Neuronal stem cell (in vitro differentiated cells): ENCODE measurements at regions not wholly inside any gene's neighbourhood (a gene's known extent, or its start where the extent isn't known, plus 50 kb on each side); places are given as distances from the start of the nearest gene placed in this dataset.

ENCODE experiments used
- DNase-seq: peaks from one replicate; pipeline ENCODE4 v3.0.0-alpha.2; 2013; ENCODE audit warnings: low spot score
- H2AFZ ChIP-seq: one replicate; pipeline ENCODE4 v1.6.1; 2013; ENCODE audit warnings: mild to moderate bottlenecking, low read length, inconsistent platforms
- H2AK5ac ChIP-seq: 2 replicates; pipeline ENCODE4 v1.6.1; 2013; ENCODE audit warnings: low read depth, mild to moderate bottlenecking, inconsistent platforms, low read length, moderate library complexity, mixed read lengths
- H2BK120ac ChIP-seq: 2 replicates; pipeline ENCODE4 v1.6.1; 2013; ENCODE audit warnings: low read depth, mild to moderate bottlenecking, inconsistent platforms, low read length, moderate library complexity, mixed read lengths
- H2BK12ac ChIP-seq: one replicate; pipeline ENCODE4 v1.6.1; 2013; ENCODE audit warnings: low read length, inconsistent platforms
- H2BK15ac ChIP-seq: 2 replicates; pipeline ENCODE4 v1.6.1; 2013; ENCODE audit warnings: mild to moderate bottlenecking, low read length, inconsistent platforms, mixed read lengths
- H2BK5ac ChIP-seq: one replicate; pipeline ENCODE4 v1.6.1; 2013; ENCODE audit warnings: inconsistent platforms, mild to moderate bottlenecking, low read length, moderate library complexity
- H3K14ac ChIP-seq: one replicate; pipeline ENCODE4 v1.6.1; 2013; ENCODE audit warnings: low read length, inconsistent platforms
- H3K18ac ChIP-seq: 2 replicates; pipeline ENCODE4 v1.6.1; 2013; ENCODE audit warnings: low read length, inconsistent platforms
- H3K23ac ChIP-seq: 2 replicates; pipeline ENCODE4 v1.6.1; 2013; ENCODE audit warnings: low read depth, mild to moderate bottlenecking, mixed read lengths, low read length, inconsistent platforms; ENCODE audit not compliant: poor library complexity
- H3K27ac ChIP-seq: replicated peaks from 3 replicates; pipeline ENCODE4 v1.5.1; 2013; ENCODE audit warnings: low read length, inconsistent platforms
- H3K27me3 ChIP-seq, 3 experiments: 2 replicates each; pipeline ENCODE4 v1.6.1; 2013; ENCODE audit warnings: low read length in 3 of 3, mild to moderate bottlenecking in 2 of 3, inconsistent platforms in 1 of 3, low read depth in 1 of 3, mixed read lengths in 1 of 3, moderate library complexity in 1 of 3; ENCODE audit not compliant: control insufficient read depth in 3 of 3, insufficient read depth in 3 of 3
- H3K36me3 ChIP-seq, 2 donors: replicated peaks in 1 of 2; 2 replicates each; pipeline ENCODE4 v1.6.1; 2013; ENCODE audit warnings: low read length in 2 of 2; ENCODE audit not compliant: control insufficient read depth in 2 of 2, insufficient read depth in 2 of 2
- H3K4ac ChIP-seq: 2 replicates; pipeline ENCODE4 v1.6.1; 2013; ENCODE audit warnings: inconsistent platforms, mild to moderate bottlenecking, low read length, moderate library complexity
- H3K4me1 ChIP-seq, 2 donors: 1 replicate in 1 of 2; 2 replicates in 1 of 2; pipeline ENCODE4 v1.6.1; 2013; ENCODE audit warnings: low read length in 2 of 2, low read depth in 1 of 2; ENCODE audit not compliant: control insufficient read depth in 2 of 2, insufficient read depth in 1 of 2
- H3K4me2 ChIP-seq: one replicate; pipeline ENCODE4 v1.6.1; 2013; ENCODE audit warnings: mild to moderate bottlenecking, low read length, inconsistent platforms; ENCODE audit not compliant: insufficient read depth, poor library complexity, severe bottlenecking
- H3K4me3 ChIP-seq, 2 donors: 2 replicates each; pipeline ENCODE4 v1.5.1; 2013; ENCODE audit warnings: low read length in 2 of 2, mild to moderate bottlenecking in 2 of 2, inconsistent platforms in 1 of 2, moderate library complexity in 1 of 2
- H3K79me1 ChIP-seq: one replicate; pipeline ENCODE4 v1.6.1; 2013; ENCODE audit warnings: low read depth, mild to moderate bottlenecking, inconsistent platforms, low read length, moderate library complexity
- H3K9ac ChIP-seq: one replicate; pipeline ENCODE4 v1.6.1; 2013; ENCODE audit warnings: mild to moderate bottlenecking, low read depth, low read length, inconsistent platforms; ENCODE audit not compliant: poor library complexity
- H3K9me3 ChIP-seq, 2 donors: replicated peaks in 1 of 2; 2 replicates each; pipeline versions ENCODE3 to v1.6.1; 2013; ENCODE audit warnings: low read length in 2 of 2, mild to moderate bottlenecking in 2 of 2, inconsistent platforms in 1 of 2, low read depth in 1 of 2, mixed read lengths in 1 of 2, moderate library complexity in 1 of 2; ENCODE audit not compliant: control insufficient read depth in 2 of 2, insufficient read depth in 1 of 2
- H4K8ac ChIP-seq: one replicate; pipeline ENCODE4 v1.6.1; 2013; ENCODE audit warnings: low read depth, mild to moderate bottlenecking, inconsistent platforms, low read length, moderate library complexity
- H4K91ac ChIP-seq: one replicate; pipeline ENCODE4 v1.6.1; 2013; ENCODE audit warnings: low read length, low read depth, mild to moderate bottlenecking, inconsistent platforms; ENCODE audit not compliant: poor library complexity
- WGBS, 2 donors: extraction: QIAGEN DNeasy Blood & Tissue Kit; methylation state at CpG; one replicate each; pipeline ENCODE4 v1.1.7; 2013; ENCODE audit warnings: missing lambda C conversion rate in 2 of 2, mixed read lengths in 1 of 2; ENCODE audit not compliant: insufficient read length in 2 of 2, insufficient replicate concordance in 1 of 2; ENCODE audit errors: extremely low coverage in 2 of 2; 5-methylcytosine and 5-hydroxymethylcytosine counted together

DNA sequence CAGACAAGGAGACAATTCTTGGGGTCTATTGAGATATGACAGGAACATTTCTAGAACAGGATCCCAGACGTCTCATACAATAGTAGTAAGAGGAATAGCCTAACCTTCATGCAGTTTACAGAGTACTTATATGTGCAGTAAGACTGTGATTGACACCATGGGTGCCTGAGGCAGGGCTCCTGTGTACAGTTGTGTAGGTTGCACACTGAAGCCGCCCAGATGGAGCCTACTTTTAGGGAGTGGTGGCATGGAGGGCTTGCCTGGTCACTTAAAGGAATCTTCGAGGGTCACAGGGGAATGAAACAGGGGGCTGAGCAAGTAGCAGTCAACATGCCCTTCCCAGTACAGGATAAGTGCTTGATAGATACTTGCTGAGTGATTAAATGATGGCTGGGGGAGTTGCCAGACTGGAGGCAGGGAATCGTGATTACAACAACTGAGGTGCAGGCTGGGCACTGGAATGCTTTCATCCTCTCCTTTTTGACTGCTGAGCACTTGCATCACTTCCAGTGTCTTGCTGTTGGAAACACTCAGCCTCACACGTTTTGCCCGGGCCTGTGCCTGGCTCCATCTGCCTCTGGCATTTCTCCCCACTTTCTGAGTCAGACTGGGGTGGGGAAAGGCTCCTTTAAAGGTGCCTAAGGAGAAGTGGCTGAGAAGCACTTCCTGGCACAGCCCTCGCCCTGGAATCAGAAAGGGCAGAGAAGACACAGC lies 71.0 kb downstream of the COPRS start:
- Histone ChIP-seq H3K36me3 (no peaks in the 10 kb centered on the region), H2AFZ (peak overlapping the region; percentile 35), H3K14ac (no peak overlapping the region), H2BK5ac (no peak overlapping the region), H2AK5ac (no peak overlapping the region), H3K4me2 (no peak overlapping the region), H3K9me3 (no peaks in the 10 kb centered on the region), H4K8ac (no peak overlapping the region), H3K79me1 (no peaks in the 10 kb centered on the region), H3K4me1 (no peaks in the 10 kb centered on the region), H2BK15ac (no peak overlapping the region), H3K23ac (no peak overlapping the region), H4K91ac (no peak overlapping the region), H3K4me3 (no peak overlapping the region), H2BK120ac (no peak overlapping the region), H3K27ac (no peak overlapping the region), H2BK12ac (no peak overlapping the region), H3K4ac (no peak overlapping the region), H3K27me3 (peaks cover 0 to 4% (median 0%) of the 10 kb centered on the region in 3 experiments), H3K18ac (no peak overlapping the region), H3K9ac (no peak overlapping the region)
- DNase-seq: no peak
- WGBS, 2 donors: no CpG with 5 or more reads among the region's 7 CpGs

DNA sequence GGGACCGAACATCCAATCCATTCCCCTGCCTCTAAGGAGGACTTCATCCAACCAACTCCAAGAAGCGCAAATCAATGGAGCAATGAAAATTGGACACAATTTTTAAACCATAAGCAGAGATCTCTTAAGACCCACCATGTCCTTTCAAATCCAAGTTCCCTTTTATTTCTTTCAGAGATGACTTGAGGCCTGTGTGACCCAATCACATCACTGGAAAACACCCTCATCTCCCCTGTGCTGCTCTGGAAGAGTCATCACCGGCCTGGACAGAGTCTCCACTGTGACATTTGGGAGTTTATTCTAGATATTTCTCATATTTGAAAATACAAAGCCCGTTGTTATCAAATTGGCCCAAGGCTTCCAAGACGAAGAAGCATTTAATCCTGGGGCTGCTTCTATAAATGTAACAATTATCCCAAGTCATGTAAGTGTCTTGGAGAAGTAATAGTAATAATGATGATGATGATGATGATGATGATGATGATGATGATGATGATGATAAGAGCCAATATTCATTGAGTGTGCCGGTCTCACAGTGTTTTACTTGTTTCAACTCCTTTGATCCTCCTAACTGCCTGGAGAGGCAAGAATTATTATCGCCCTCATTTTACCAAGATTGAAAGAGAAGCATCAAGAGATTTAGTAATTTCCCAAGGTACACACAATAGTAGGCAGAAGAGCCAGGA lies 72.1 kb downstream of the COPRS start:
- no CpG with 5 or more reads among the region's 7 CpGs for WGBS, 2 donors
- H4K91ac ChIP-seq: no peak overlapping the region

DNA sequence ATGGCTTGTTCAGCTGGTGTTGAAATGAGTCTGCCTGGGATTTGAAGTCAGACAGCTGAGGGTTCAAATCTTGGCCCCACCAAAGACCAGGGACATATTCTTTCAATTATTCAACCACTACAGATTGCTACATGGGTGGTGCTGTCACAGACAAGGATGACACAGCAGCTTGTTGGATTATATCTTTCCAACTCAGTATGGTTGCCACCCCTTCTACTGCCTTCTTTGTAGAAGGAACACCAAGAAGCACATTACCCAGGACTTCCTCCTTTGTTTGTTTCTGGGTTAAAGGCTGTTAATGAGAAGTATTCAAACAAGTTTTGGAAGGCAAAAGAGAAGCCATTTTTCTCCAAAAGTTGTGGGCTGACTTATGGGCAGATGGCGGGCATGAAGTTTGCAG lies 78.6 kb downstream of the COPRS start:
- no peaks in the 10 kb centered on the region for H3K36me3 ChIP-seq
- no peaks in the 10 kb centered on the region for H3K27me3 ChIP-seq
- H2AK5ac ChIP-seq: no peak overlapping the region
- H3K4ac ChIP-seq: no peak overlapping the region
- no peak overlapping the region for H3K27ac ChIP-seq
- H2BK5ac ChIP-seq: no peak overlapping the region
- H3K79me1 ChIP-seq: no peaks in the 10 kb centered on the region
- WGBS, 2 donors: no CpG with 5 or more reads among the region's 1 CpG
- H3K18ac ChIP-seq: no peak overlapping the region
- no peaks in the 10 kb centered on the region for H3K4me1 ChIP-seq
- H3K4me3 ChIP-seq: no peak overlapping the region
- no peak overlapping the region for H2BK120ac ChIP-seq
- no peak overlapping the region for H3K4me2 ChIP-seq
- no peak overlapping the region for H3K23ac ChIP-seq
- no peak for DNase-seq
- no peak overlapping the region for H4K8ac ChIP-seq
- H2BK15ac ChIP-seq: no peak overlapping the region
- H2AFZ ChIP-seq: no peak overlapping the region
- H3K9ac ChIP-seq: no peak overlapping the region
- no peak overlapping the region for H2BK12ac ChIP-seq
- no peaks in the 10 kb centered on the region for H3K9me3 ChIP-seq
- no peak overlapping the region for H4K91ac ChIP-seq
- H3K14ac ChIP-seq: no peak overlapping the region

More for the DNA sequence above, 72.1 kb downstream of the COPRS start:
- H3K79me1 ChIP-seq: no peaks in the 10 kb centered on the region
- no peak overlapping the region for H3K23ac ChIP-seq
- no peak overlapping the region for H4K8ac ChIP-seq
- H3K4me2 ChIP-seq: no peak overlapping the region
- no peak overlapping the region for H3K27ac ChIP-seq
- no peak for DNase-seq
- H3K27me3 ChIP-seq: peaks cover 0 to 4% (median 0%) of the 10 kb centered on the region in 3 experiments
- no peak overlapping the region for H3K9ac ChIP-seq
- H3K4me1 ChIP-seq: no peaks in the 10 kb centered on the region
- no peaks in the 10 kb centered on the region for H3K36me3 ChIP-seq
- no peak overlapping the region for H3K14ac ChIP-seq
- no peak overlapping the region for H2BK15ac ChIP-seq
- no peak overlapping the region for H2AFZ ChIP-seq
- no peaks in the 10 kb centered on the region for H3K9me3 ChIP-seq
- H2BK12ac ChIP-seq: no peak overlapping the region
- H3K4ac ChIP-seq: no peak overlapping the region
- no peak overlapping the region for H3K4me3 ChIP-seq
- no peak overlapping the region for H2BK120ac ChIP-seq
- no peak overlapping the region for H2AK5ac ChIP-seq
- H3K18ac ChIP-seq: no peak overlapping the region
- no peak overlapping the region for H2BK5ac ChIP-seq

DNA sequence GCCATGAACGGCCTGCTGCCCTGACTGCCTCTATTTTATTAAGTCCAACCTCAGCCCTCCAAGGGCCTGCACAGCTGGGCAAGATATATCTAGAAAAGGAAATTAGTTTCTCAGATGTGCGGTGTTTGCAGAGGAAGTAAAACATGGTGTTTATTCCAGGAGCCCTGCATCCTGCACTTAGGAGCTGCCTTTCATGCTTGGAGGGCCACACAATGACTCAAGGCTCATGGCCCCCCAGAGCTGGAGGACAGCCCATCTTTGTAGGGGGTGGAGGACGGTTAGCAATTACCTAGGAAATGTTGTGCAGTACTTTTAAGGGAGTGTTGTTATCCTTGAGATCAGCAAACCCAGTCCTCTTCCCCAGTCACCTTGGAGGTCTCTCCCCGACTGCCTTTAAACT lies 80.5 kb downstream of the COPRS start:
- H3K4me1 ChIP-seq: no peaks in the 10 kb centered on the region
- H2BK15ac ChIP-seq: no peak overlapping the region
- H4K8ac ChIP-seq: no peak overlapping the region
- H3K4me3 ChIP-seq: no peak overlapping the region
- H3K18ac ChIP-seq: no peak overlapping the region
- no peak for DNase-seq
- no peak overlapping the region for H3K23ac ChIP-seq
- H2BK120ac ChIP-seq: no peak overlapping the region
- H2AK5ac ChIP-seq: no peak overlapping the region
- H2AFZ ChIP-seq: no peak overlapping the region
- H3K27ac ChIP-seq: no peak overlapping the region
- no peaks in the 10 kb centered on the region for H3K27me3 ChIP-seq
- H3K4me2 ChIP-seq: no peak overlapping the region
- H3K14ac ChIP-seq: no peak overlapping the region
- no peaks in the 10 kb centered on the region for H3K9me3 ChIP-seq
- no peak overlapping the region for H3K4ac ChIP-seq
- H3K9ac ChIP-seq: no peak overlapping the region
- no peaks in the 10 kb centered on the region for H3K79me1 ChIP-seq
- WGBS, 2 donors: no CpG with 5 or more reads among the region's 4 CpGs
- H2BK12ac ChIP-seq: no peak overlapping the region
- no peak overlapping the region for H2BK5ac ChIP-seq
- no peak overlapping the region for H4K91ac ChIP-seq
- no peaks in the 10 kb centered on the region for H3K36me3 ChIP-seq
